HL-60 (cell line): ENCODE measurements at regions not wholly inside any gene's neighbourhood (a gene's known extent, or its start where the extent isn't known, plus 50 kb on each side); places are given as distances from the start of the nearest gene placed in this dataset.

Source experiments
- CTCF ChIP-seq: IDR thresholded peaks from one replicate; pipeline ENCODE4 v1.5.1; 2011; ENCODE audit warnings: low read length, control low read depth, inconsistent platforms; ENCODE audit not compliant: insufficient read depth
- GABPA ChIP-seq: IDR thresholded peaks from 2 replicates; pipeline ENCODE4 v1.6.1; 2012; ENCODE audit warnings: low read depth
- POLR2AphosphoS5 ChIP-seq: IDR thresholded peaks from 2 replicates; pipeline ENCODE4 v1.6.1; 2012; ENCODE audit warnings: low read depth
- REST ChIP-seq: IDR thresholded peaks from 2 replicates; pipeline ENCODE4 v1.6.1; 2012; ENCODE audit warnings: low read depth; ENCODE audit not compliant: insufficient replicate concordance

- TF ChIP-seq CTCF (no peak), POLR2AphosphoS5 (no peak), REST (no peak), GABPA (no peak)
These were observed 215.4 kb upstream of the OSR1 start for GRCh38 chr2:19573784-19574183.
